ENCODE measurements at regions not wholly inside any gene's neighbourhood (a gene's known extent, or its start where the extent isn't known, plus 50 kb on each side); places are given as distances from the start of the nearest gene placed in this dataset.

DNA sequence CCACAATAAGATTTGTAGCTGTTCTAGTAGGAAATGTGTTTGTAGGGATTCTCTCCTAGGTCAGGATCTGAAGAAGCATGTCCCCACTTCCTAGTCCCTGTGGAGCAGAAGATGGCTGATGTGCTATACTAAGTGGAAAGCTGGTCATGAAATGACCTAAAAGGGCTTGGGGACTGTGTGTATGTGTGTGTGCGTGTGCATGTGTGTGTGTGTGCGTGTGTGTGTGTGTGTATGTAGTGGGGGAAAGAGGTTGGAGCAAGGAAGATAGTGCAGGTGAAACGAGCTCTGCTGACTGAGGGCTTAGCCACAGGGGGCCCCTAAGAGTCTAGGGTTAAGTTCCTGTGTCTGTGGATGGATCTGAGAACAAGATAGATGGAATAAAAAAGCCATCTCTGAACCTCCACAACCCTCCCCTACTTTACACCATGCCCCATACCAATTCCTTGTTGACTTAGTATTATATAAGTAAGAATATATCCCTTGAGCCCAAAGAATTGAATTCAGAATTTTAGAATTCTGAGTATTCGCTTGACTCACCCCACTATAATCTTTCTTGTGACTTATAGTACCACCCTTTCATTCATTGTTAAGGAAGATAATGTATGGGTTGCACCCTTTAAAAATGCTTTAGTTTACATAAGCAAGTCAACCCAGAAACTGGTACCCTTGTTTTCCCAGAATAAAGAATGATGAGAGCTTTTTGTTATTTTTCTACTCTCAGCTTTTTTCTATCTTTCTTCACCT lies 96.1 kb downstream of the RPL22L1 start:
- Histone ChIP-seq H3K18ac (ENCODE audit: extremely low read depth, low read length) (no peak overlapping the region), H3K9me3 (ENCODE audit: insufficient read depth in 2 of 2, low read depth in 1 of 2, low read length in 1 of 2) (no peaks in the 10 kb centered on the region; a peak in 1 of 4 replicates), H4K5ac (ENCODE audit: insufficient read length, low read depth, low read length) (no peak overlapping the region), H3K9ac (replicated peaks in 1 of 4; ENCODE audit: extremely low read depth in 1 of 4, low read depth in 3 of 4, low read length in 3 of 4) (no peak overlapping the region), H2BK12ac (ENCODE audit: low read depth, low read length) (no peak overlapping the region), H3K36me3 (ENCODE audit: control insufficient read depth in 2 of 4, insufficient read depth in 4 of 4, low read length in 3 of 4) (no peaks in the 10 kb centered on the region), H3K56ac (replicated peaks; ENCODE audit: insufficient read length, low read depth, low read length) (no peak overlapping the region), H2AK5ac (ENCODE audit: low read depth, low read length) (no peak overlapping the region), H3K27ac (ENCODE audit: low read depth, low read length) (no peak overlapping the region), H3K14ac (ENCODE audit: insufficient read length) (no peak overlapping the region), H3K23me2 (ENCODE audit: low read depth, low read length) (no peaks in the 10 kb centered on the region), H2BK15ac (ENCODE audit: low read length) (no peak overlapping the region), H3K23ac (ENCODE audit: insufficient read length) (no peak overlapping the region), H3K79me1 (ENCODE audit: low read depth, low read length) (no peaks in the 10 kb centered on the region), H4K8ac (ENCODE audit: extremely low read depth, insufficient read depth, low read length) (no peak overlapping the region; the same call in 1 of the 2 replicates), H2BK120ac (replicated peaks; ENCODE audit: low read depth, low read length) (no peak overlapping the region), H3K4me3 (ENCODE audit: extremely low read depth in 1 of 4, insufficient read depth in 2 of 4, low read depth in 3 of 4, low read length in 4 of 4) (no peak overlapping the region), H3K27me3 (replicated peaks in 1 of 4; ENCODE audit: control insufficient read depth in 3 of 4, extremely low read depth in 1 of 4, insufficient read depth in 3 of 4, low read length in 3 of 4) (no peaks in the 10 kb centered on the region), H3K4ac (replicated peaks; ENCODE audit: insufficient read length, low read depth, low read length) (no peak overlapping the region), H3K79me2 (ENCODE audit: control insufficient read depth in 1 of 2, insufficient read depth in 2 of 2, low read length in 2 of 2) (no peaks in the 10 kb centered on the region), H3K4me2 (ENCODE audit: insufficient read depth in 1 of 2, low read depth in 2 of 2, low read length in 2 of 2) (no peak overlapping the region), H4K91ac (replicated peaks; ENCODE audit: insufficient read length, low read length) (peak overlapping the region; percentile 19), H2BK20ac (ENCODE audit: low read length) (no peak overlapping the region), H2AFZ (ENCODE audit: low read length) (peak overlapping the region; percentile 63; the same call in 1 of the 2 replicates), H4K20me1 (replicated peaks in 1 of 2; ENCODE audit: control insufficient read depth in 1 of 2, insufficient read depth in 2 of 2, low read length in 2 of 2) (no peaks in the 10 kb centered on the region), H3K4me1 (replicated peaks in 1 of 4; ENCODE audit: control insufficient read depth in 3 of 4, insufficient read depth in 4 of 4, low read length in 3 of 4) (no peaks in the 10 kb centered on the region), H2BK5ac (ENCODE audit: low read depth, low read length) (no peak overlapping the region; the same call in 1 of the 2 replicates)
- CTCF ChIA-PET (ENCODE audit: partially characterized antibody): interaction anchor here (1.0 kb wide), 1 partner anchor 141 kb away, joined by 3 read pairs; no protein-coding TSS in a partner anchor
- no peak for FAIRE-seq
- POLR2A ChIA-PET (ENCODE audit: partially characterized antibody): no interaction called here
- no peak for TF ChIP-seq SP1 (IDR thresholded peaks at IDR 0.05; ENCODE audit: low read depth, low read length)
- TF ChIP-seq, protein P1, sequence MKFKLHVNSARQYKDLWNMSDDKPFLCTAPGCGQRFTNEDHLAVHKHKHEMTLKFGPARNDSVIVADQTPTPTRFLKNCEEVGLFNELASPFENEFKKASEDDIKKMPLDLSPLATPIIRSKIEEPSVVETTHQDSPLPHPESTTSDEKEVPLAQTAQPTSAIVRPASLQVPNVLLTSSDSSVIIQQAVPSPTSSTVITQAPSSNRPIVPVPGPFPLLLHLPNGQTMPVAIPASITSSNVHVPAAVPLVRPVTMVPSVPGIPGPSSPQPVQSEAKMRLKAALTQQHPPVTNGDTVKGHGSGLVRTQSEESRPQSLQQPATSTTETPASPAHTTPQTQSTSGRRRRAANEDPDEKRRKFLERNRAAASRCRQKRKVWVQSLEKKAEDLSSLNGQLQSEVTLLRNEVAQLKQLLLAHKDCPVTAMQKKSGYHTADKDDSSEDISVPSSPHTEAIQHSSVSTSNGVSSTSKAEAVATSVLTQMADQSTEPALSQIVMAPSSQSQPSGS (IDR thresholded peaks at IDR 0.05; ENCODE audit: low read length): no peak
- no peak for TF ChIP-seq CHD1 (IDR thresholded peaks at IDR 0.05; ENCODE audit: low read depth, low read length)
- TF ChIP-seq MAFK (IDR thresholded peaks at IDR 0.05; ENCODE audit: low read depth, low read length): no peak
- no peak for TF ChIP-seq SP2 (IDR thresholded peaks at IDR 0.05; ENCODE audit: low read length)
- no peak for TF ChIP-seq ASH2L (IDR thresholded peaks at IDR 0.05; ENCODE audit: low read length)
- no peak for TF ChIP-seq CEBPB (IDR thresholded peaks at IDR 0.05; ENCODE audit: low read depth, low read length)
- TF ChIP-seq PHF8 (conservative IDR thresholded peaks at IDR 0.05; ENCODE audit: low read depth, low read length): no peak
- TF ChIP-seq NRF1 (IDR thresholded peaks at IDR 0.05; ENCODE audit: low read depth, low read length): no peak
- no peak for TF ChIP-seq KDM1A (IDR thresholded peaks at IDR 0.05; ENCODE audit: borderline replicate concordance, low read length)
- TF ChIP-seq SIN3A (conservative IDR thresholded peaks at IDR 0.05 in 1 of 2, IDR thresholded peaks at IDR 0.05 in 1 of 2; ENCODE audit: low read depth in 1 of 2, low read length in 2 of 2): no peak
- no peak for DNase-seq (ENCODE audit: low read depth in 1 of 2, low spot score in 2 of 2)
- 72% methylated on average over 4 of the region's 4 CpGs; no CpG with 5 or more reads in 1 of the 2 experiments for WGBS, 2 experiments (ENCODE audit: extremely low coverage in 1 of 2, insufficient coverage in 1 of 2, insufficient read length in 1 of 2, insufficient replicate concordance in 2 of 2, low coverage in 1 of 2, low lambda C conversion rate in 2 of 2, missing lambda C conversion rate in 1 of 2)
